Right renal pelvis (tissue), 4 donors: ENCODE measurements at regions not wholly inside any gene's neighbourhood (a gene's known extent, or its start where the extent isn't known, plus 50 kb on each side); places are given as distances from the start of the nearest gene placed in this dataset.

Experiments used
- DNase-seq, 4 donors: peaks; one replicate each; pipeline ENCODE4 v3.0.0-alpha.2; 2013; ENCODE audit warnings: low read depth in 4 of 4, low spot score in 3 of 4, missing footprints in 1 of 4

DNA sequence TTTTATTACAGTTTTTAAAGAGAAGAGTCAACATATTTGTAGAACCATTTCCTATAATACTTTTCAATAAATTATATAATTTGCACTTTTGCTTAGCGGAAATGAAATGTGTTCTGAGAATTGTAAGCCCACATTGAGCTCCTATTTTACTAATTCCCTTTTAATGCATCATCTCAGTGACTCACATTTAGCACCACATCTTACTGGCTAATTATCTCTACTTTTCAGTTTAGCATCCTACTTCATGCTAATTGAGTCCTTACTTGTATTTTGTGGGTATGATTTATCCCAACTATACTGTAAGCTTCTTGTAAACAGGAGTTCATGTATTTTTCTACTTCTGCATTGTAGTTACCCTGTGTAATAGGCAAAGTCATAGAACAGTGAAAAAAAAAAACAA, 67.5 kb downstream of the TMX1 start:
- no peak for DNase-seq

- DNase-seq, result no peak
Observed at GRCh38 chr14:51308866-51309265, 68.8 kb downstream of the TMX1 start.

- DNase-seq, result peak; percentile 16 to 46 (median 31)
Observed at GRCh38 chr14:51310505-51310944, 70.5 kb downstream of the TMX1 start.

DNA sequence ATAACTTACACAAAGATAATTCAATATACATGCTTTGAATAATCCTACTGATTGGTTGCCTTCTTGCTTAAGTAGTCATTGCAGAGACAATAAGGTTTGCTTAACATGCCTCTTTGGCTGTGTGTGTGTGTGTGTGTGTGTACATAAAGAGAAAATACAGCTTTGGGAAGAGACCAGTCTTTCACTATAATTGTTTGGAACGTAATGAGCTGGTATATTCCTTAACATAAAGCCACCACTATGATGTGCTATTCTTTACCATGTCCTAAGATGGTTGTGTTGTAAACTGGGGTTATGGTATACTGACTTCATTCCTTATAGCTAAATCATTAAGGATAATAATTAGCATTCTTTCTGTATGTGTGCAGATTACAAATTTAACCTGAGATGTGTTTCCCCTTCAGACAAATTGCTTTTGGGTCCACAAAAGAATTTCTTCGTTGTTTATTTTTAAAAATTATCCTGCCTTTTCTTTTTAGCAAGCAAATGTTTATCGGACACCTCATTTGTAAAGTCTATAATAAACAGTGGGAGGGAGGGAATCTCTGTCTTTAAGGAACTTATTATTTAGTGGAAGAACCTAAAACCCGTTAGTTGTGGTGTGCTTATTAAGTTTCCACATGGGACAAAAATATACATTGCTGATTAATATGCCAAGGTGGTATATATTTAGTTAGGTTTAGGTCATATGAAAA, 74.4 kb downstream of the TMX1 start:
- DNase-seq, result no peak

- no peak for DNase-seq
Observed at GRCh38 chr14:51317373-51317772, 77.3 kb downstream of the TMX1 start.

DNA sequence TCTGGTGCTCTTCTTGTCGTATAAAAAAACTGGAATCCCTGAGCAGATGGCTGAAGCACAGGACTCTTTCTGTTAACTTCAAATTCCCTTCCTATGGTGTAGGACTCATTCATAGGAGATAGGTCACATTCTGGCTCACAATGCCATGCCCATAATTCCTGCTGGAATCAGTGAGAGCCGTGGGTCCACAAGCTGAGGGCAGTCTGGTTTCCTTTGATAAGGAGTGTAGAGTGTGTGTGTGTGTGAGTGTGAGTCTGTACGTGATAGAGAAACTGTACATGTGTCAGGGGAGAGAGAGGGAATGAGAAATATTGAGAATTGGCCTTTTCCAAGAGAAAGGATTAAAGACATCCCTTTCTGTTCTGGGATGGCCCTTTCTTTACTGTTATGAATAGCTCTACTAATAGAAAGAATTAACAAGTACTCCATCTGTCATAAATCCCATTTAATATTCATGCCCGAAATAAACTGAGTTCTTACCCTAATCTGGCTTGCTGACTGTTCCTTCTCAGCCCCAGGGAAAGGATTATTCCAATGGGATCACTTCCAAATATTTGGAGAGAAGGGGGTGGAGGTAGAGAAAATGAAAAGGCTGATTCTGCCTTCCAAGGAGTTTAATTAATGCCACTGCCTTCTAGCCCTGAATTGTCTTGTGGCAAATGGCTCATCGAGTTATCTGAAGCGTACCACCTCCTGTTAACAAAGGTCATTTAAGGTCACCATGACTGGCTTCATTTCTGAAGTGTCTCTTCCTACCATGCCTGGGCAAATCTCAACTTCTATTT, 79.0 kb downstream of the TMX1 start:
- DNase-seq, result no peak

- DNase-seq, result no peak
Observed at GRCh38 chr14:51321036-51321435, 81.0 kb downstream of the TMX1 start.

DNA sequence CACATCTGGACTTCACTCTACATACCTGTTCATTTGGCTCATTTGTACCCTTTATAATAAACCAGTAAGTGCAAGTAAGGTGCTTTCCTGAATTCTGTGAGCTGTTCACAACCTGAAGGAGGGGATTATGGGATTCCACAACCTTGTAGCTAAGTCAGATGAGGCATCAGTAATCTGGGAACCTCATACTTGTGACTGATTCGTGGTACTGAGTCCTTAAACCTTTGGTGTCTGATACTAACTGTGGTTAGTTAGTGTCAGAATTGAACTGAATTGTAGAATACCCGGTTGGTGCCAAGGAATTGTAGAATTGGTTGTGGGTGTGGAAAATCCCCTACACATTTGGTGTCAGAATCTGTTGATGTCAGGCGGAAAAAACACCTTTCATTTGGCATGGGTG, 83.4 kb downstream of the TMX1 start:
- no peak for DNase-seq

GRCh38 chr14:51327376-51327775, 87.3 kb downstream of the TMX1 start:
- DNase-seq, result no peak

DNA sequence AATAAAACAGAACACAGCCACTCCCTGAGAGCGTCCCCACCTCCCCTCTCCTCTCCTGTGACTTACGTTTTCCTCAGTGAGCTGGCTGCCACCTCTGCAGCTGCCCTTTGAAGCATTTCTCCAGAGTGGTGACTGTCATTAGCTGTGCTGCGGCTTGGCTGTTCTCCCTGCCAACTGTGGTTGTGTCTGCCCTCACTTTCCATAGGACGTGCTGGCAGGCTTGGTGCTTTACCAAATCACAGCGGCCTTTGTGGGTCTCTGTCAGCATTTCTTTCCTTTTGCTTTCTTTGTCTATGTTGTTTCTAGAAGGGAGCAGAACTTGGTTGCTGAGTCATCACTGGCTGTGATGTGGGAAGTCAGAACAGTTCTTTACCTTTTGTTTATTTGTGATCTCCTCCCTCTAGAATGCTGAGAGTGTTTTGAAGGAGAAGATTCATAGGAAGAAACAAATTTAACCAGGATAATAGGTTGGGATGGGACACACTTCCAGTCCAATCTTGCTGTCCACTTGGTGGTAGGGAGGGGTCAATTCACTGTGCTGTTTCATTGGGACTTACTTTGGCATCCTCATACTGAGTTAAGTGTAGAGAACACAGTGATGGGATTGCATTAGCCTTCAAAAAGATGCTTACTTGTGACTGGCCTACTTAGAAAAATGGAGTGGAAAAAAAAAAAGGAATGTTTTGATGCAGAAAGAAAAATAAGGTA, 88.2 kb downstream of the TMX1 start:
- DNase-seq, result no peak

DNA sequence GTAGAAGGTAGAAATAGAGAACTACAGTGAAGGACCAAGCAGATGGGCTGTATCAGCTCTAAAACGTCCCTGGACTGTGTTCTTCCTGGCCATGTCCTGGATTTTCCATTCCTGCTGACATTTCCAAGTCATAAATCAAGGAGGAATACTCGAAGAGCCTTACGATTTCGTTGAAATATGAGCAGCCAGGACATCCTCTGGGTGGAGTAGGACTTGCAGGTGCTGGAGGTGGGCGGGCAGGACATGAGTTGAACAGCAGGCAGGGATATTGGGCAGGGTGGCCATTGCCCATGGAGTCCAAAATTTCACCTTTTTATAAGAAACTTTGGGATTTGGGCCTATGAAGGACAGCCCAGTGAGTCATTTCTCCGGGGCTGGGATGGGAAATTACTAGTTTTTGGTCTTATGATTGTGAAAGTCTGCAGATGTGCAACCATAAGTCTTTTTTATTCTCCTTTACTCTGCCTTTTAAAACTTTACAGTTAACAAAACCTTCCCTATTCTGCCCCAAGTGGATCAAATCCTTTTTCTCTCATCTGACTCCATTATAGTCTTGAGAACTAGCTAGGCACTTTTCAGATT, 88.8 kb downstream of the TMX1 start:
- DNase-seq, result no peak

- DNase-seq, result no peak
Observed at GRCh38 chr14:51331486-51332367, 91.7 kb downstream of the TMX1 start.

GRCh38 chr14:51333299-51333698, 93.3 kb downstream of the TMX1 start:
- no peak for DNase-seq

- no peak for DNase-seq
Observed at GRCh38 chr14:51333901-51334521, 94.0 kb downstream of the TMX1 start.

DNA sequence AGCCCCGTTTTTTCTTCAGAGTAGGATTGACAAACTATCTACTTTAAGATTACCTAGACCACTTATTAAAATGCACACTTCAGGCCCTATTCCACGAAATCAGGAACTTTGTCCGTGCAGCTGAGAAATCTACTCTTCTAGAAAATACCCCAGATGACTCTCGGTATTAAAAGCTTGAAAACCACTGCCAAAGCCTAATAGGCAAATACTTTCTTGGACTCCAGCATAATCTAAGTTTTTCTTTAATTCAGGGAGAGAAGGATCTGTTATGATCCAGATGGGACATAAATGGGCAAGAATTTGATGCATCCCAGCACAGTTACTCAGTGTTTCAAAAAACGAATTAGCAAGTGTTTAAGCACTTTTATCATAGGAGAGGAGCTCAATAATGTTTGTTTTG, 94.5 kb downstream of the TMX1 start:
- DNase-seq, result no peak

GRCh38 chr14:51335531-51335930, 95.5 kb downstream of the TMX1 start:
- DNase-seq, result no peak

- DNase-seq, result no peak
Observed at GRCh38 chr14:51335961-51336723, 96.1 kb downstream of the TMX1 start.

GRCh38 chr14:51336734-51337133, 96.7 kb downstream of the TMX1 start:
- DNase-seq, result no peak

DNA sequence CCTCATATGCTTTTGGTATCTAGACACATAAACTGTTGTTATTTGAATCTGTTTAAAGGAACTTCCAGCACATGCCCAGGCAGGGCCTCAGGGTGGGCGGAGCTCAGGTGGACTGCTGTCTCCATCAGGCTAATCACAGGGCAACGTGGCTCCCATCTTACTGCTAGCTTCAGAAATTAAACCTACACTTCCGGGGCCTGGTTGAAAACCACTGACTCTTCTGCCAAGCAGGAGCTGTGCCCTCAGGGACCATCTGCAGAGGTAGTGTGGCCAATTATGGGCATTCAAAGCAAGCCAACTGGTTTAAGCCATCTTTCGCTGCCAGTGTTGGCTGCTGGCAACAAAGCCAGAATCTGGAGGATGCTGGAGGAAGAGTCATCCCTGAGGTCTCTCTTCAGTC, 97.5 kb downstream of the TMX1 start:
- DNase-seq, result no peak
